Stimulated activated effector memory CD8-positive, alpha-beta T cell treated with anti-CD3 and anti-CD28 coated beads, Interleukin-12 subunit alpha, Interleukin-12 subunit beta, amount 100 ng/mL, for 72 hours (primary cell): ENCODE measurements at regions not wholly inside any gene's neighbourhood (a gene's known extent, or its start where the extent isn't known, plus 50 kb on each side); places are given as distances from the start of the nearest gene placed in this dataset.

Source experiments
- ATAC-seq: fragments of 150-1000 bp; cut with Tn5 transposase; 2 replicates; pipeline ENCODE4 v1.10.0; 2021
- DNase-seq, 2 donors: peaks; one replicate each; pipeline ENCODE4 v3.0.0; 2021 to 2022; ENCODE audit warnings: low spot score in 2 of 2
- H3K27ac Mint-ChIP-seq: one replicate; pipeline ENCODE4 v1.8.0; 2022; ENCODE audit warnings: mild to moderate bottlenecking, mixed read lengths
- H3K36me3 Mint-ChIP-seq: one replicate; pipeline ENCODE4 v1.8.0; 2022; ENCODE audit warnings: mild to moderate bottlenecking, mixed read lengths
- H3K4me1 Mint-ChIP-seq: one replicate; pipeline ENCODE4 v1.8.0; 2022; ENCODE audit warnings: mixed read lengths
- H3K4me3 Mint-ChIP-seq: one replicate; pipeline ENCODE4 v1.8.0; 2022; ENCODE audit warnings: mild to moderate bottlenecking, mixed read lengths
- H3K9me3 Mint-ChIP-seq: one replicate; pipeline ENCODE4 v1.8.0; 2022; ENCODE audit warnings: mixed read lengths

- no peak for ATAC-seq
- no peak for DNase-seq
Observed at GRCh38 chr6:147782302-147782701, 273.8 kb downstream of the SAMD5 start.

DNA sequence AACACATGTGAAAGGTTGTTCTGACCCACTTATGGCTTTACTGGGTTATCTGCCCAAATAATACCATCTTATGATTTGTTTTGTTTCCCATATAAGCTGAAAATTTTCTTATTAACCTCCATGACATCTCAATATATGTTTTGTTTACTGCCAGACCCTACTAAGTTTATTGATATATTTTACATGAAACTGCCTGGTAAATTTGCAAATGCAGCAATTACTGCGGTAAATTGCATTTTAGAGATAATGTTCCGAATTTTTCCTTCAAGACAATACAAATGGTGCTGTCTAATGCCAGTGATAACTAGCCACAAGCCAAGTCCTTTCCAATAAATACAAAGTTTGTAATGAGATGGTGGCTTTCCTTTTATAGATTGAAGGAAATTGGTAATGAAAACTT lies 275.9 kb downstream of the SAMD5 start:
- Mint-ChIP-seq H3K9me3 (peaks cover 3% of the 10 kb centered on the region), H3K27ac (no peak overlapping the region), H3K36me3 (no peaks in the 10 kb centered on the region), H3K4me3 (no peak overlapping the region), H3K4me1 (no peaks in the 10 kb centered on the region)
- ATAC-seq (no peak), DNase-seq (no peak)

More at GRCh38 chr6:147782302-147782701, 273.8 kb downstream of the SAMD5 start:
- H3K4me3 Mint-ChIP-seq, result no peak overlapping the region
- H3K36me3 Mint-ChIP-seq, result no peaks in the 10 kb centered on the region
- peaks cover 7% of the 10 kb centered on the region for H3K9me3 Mint-ChIP-seq
- H3K4me1 Mint-ChIP-seq, result no peaks in the 10 kb centered on the region
- H3K27ac Mint-ChIP-seq, result no peak overlapping the region

DNA sequence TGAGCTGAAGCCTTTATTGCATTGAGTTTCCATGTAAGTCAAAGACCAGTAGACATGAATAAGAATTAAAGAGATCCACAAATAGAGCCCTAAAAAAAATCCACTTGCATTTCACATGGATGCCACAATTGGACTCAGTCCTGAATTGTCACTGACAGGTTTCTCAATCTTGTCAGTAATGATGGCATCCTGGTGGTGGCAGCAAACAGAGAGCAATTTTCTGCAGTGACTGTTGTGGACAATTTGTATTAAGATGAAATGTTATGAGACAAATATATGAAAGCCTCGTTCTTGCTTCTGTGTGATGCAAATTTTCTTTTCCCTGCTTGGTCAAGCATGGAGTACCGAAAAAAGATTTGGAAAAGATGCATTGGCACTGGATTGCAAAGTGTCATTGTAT lies 278.9 kb downstream of the SAMD5 start:
- no peak for DNase-seq
- no peaks in the 10 kb centered on the region for H3K4me1 Mint-ChIP-seq
- no peaks in the 10 kb centered on the region for H3K36me3 Mint-ChIP-seq
- peaks cover 9% of the 10 kb centered on the region for H3K9me3 Mint-ChIP-seq
- no peak overlapping the region for H3K27ac Mint-ChIP-seq
- no peak for ATAC-seq
- no peak overlapping the region for H3K4me3 Mint-ChIP-seq

DNA sequence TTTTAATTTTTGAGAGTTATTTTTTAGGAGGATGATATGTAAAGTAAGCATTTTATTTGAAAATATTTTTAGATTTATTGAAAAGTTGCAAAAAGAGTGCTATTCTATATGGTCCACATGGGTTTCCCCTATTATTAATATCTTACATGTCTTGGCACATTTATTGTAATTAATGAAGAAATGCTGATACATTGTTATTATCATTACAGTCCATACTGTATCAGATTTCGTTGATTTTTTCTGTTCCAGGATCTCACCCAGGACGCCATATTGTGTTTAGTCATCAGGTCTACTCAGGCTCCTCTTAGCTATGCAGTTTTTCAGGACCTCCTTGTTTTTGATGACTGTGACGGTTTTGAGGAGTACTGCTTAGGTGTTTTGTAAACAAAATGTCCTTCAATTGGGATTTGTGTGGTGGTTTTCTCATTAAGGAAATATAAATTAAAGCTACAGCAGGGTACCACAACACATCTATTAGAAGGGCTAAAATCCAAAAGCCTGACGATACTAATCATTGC lies 281.0 kb downstream of the SAMD5 start:
- Mint-ChIP-seq H3K4me1 (no peaks in the 10 kb centered on the region), H3K27ac (no peak overlapping the region), H3K4me3 (no peak overlapping the region), H3K9me3 (peaks cover 9% of the 10 kb centered on the region), H3K36me3 (no peaks in the 10 kb centered on the region)
- no peak for DNase-seq
- ATAC-seq, result no peak

DNA sequence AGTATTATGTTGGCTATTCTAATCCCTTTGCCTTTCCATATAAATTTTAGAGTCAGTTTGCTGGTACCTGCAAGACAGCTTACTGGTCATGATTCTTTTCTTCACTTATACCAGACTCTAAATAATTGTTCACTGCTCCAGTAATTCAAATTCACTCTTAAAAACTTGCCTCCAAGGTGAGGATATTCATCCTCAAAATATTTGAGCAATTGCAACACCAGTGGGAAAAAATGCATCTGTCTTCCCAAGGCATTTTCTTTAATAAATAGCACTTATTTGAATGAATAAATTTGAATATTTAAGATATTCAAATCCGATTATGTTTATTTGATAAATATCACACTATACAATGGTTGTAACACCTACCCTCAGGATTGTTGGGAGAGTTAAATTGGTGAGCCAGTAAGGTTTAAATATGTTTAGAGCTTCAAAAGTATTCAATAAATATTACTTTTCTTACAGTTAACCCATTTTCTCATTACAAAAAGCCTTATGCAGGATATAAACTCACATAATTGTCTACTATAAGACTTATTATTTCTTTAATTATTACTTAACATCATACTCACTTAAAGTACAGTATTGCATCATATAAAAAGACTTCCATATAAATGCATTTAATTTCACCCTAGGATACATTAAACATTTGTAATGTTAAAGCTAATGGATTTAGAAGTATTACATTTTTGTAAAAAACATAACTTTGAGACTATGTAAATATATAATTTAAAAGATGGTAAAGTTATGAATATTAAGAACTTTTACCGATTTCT lies 285.6 kb downstream of the SAMD5 start:
- Mint-ChIP-seq H3K4me1 (no peaks in the 10 kb centered on the region), H3K4me3 (no peak overlapping the region), H3K36me3 (no peaks in the 10 kb centered on the region), H3K9me3 (peaks cover 8% of the 10 kb centered on the region), H3K27ac (no peak overlapping the region)
- ATAC-seq (no peak), DNase-seq (no peak)

GRCh38 chr6:147802459-147802858 lies 294.0 kb downstream of the SAMD5 start:
- Mint-ChIP-seq H3K9me3 (peaks cover 5% of the 10 kb centered on the region), H3K4me1 (no peaks in the 10 kb centered on the region), H3K36me3 (no peaks in the 10 kb centered on the region), H3K4me3 (no peak overlapping the region), H3K27ac (no peak overlapping the region)
- DNase-seq, result no peak
- no peak for ATAC-seq

- Mint-ChIP-seq H3K9me3 (peaks cover 5% of the 10 kb centered on the region), H3K36me3 (no peaks in the 10 kb centered on the region), H3K27ac (no peak overlapping the region), H3K4me3 (no peak overlapping the region), H3K4me1 (no peaks in the 10 kb centered on the region)
- ATAC-seq, result no peak
- no peak for DNase-seq
Observed at GRCh38 chr6:147805155-147805554, 296.7 kb downstream of the SAMD5 start.

GRCh38 chr6:147806697-147807096 lies 298.2 kb downstream of the SAMD5 start:
- Mint-ChIP-seq H3K27ac (no peak overlapping the region), H3K9me3 (peaks cover 12% of the 10 kb centered on the region), H3K4me3 (no peak overlapping the region), H3K4me1 (no peaks in the 10 kb centered on the region), H3K36me3 (no peaks in the 10 kb centered on the region)
- ATAC-seq, result no peak
- no peak for DNase-seq

DNA sequence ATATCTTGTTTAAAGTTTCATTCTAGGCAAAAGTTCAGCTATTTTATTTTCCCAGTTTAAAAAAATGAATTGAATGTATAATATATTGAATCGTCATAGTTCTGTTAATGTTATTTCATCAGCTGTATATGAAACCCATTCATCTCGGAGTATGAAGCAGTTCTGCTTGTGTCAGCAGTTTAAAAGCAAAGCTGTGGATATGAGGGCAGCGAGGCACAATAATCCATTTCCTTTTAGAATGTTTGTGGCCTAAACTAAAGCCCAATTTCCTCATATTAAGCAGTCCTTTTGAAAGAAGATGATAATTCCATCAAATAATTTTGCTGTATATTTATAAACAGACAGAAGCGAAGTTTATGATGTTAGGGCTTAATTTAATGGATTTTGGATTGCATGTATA lies 300.1 kb downstream of the SAMD5 start:
- Mint-ChIP-seq H3K4me3 (no peak overlapping the region), H3K36me3 (no peaks in the 10 kb centered on the region), H3K9me3 (peaks cover 15% of the 10 kb centered on the region), H3K27ac (no peak overlapping the region), H3K4me1 (no peaks in the 10 kb centered on the region)
- ATAC-seq (no peak), DNase-seq (no peak)

DNA sequence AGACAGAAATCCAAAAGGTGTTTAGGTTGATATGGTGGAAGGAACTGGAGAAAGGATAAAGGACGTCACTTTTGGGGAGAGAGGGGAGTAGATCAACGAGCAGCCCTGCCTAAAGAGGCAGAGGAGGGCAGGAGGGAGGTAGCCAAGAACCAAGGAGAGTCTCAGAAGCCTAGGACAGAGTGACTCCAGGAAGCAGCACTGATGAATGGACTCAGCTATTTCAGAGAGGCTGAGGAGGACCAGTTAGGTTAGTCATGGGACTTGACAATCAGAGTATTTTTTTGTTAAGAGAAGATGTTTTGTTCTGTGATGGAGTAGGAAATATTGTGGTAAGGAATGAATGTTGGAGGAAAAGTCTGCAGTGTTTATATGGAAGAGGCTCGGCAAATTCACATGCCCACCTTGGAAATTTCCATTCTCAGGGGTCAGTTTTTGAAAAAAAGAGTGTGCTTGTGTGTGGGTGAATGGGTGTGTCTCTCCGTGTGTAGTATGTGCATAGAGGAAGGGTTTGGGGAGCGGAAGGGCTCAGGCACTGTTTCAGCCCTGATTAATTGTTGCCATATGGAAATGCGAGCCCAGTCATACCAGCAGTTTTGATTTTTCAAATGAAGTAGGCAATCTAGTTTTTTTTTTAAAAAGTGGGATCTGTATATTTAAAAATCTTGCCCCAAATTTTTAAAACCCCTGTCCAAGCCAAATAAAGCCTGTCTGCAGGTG lies 303.6 kb downstream of the SAMD5 start:
- no peak overlapping the region for H3K4me3 Mint-ChIP-seq
- no peaks in the 10 kb centered on the region for H3K36me3 Mint-ChIP-seq
- no peaks in the 10 kb centered on the region for H3K4me1 Mint-ChIP-seq
- no peak for ATAC-seq
- no peak for DNase-seq
- peaks cover 12% of the 10 kb centered on the region for H3K9me3 Mint-ChIP-seq
- no peak overlapping the region for H3K27ac Mint-ChIP-seq

DNA sequence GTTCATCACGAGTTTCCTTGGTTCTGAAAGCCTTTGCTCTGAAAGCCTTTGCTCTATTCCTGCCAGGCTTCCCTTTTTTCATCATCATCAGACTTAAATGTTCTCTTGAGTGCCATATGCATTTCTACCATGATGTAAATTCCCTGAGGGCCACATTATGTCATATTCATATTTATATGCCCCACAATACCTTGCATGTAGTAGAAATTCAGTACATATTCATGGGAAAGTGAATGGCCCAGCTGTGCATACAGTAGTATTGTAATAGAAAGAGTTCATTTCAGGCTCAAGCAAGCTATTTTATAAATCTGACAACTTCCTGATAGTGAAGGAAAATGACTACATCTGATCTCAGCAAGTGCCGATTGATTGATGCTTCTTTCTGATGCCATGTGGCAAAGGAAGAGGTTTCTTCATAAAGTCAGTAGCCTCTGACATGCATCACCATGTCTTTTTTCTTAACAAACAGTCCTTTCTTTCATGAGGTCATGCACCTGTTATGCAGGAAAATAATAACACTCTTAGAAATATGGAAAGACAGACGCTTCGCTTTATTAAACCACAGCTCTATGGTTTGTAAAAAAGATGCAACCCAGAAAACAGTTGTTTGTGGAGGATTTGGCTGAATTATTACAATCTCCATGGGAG lies 308.7 kb downstream of the SAMD5 start:
- DNase-seq (no peak), ATAC-seq (no peak)
- Mint-ChIP-seq H3K36me3 (no peaks in the 10 kb centered on the region), H3K4me3 (no peak overlapping the region), H3K4me1 (no peaks in the 10 kb centered on the region), H3K9me3 (peaks cover under 1% of the 10 kb centered on the region), H3K27ac (no peak overlapping the region)

DNA sequence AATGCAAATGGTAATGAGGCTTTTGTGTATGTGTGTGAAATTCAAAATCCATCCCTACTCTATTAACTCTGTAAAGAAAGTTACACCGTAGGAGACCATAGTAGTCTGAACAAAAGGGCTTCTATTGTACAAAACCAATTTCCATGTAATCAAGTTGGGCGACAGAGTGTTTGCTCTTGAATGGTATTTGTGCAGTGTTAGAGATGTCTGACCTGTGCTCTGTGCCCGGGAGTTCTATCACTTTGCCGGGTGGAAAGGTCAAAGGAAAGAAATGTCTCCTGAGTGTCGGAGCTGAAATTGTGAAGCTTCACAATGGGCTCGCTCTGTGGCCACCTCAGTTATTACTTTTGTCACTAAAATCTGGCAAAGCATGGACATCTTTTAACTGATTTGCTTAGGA lies 312.0 kb downstream of the SAMD5 start:
- no peaks in the 10 kb centered on the region for H3K36me3 Mint-ChIP-seq
- H3K4me1 Mint-ChIP-seq, result no peaks in the 10 kb centered on the region
- H3K4me3 Mint-ChIP-seq, result no peak overlapping the region
- no peak for DNase-seq
- H3K27ac Mint-ChIP-seq, result no peak overlapping the region
- no peak for ATAC-seq
- no peaks in the 10 kb centered on the region for H3K9me3 Mint-ChIP-seq

DNA sequence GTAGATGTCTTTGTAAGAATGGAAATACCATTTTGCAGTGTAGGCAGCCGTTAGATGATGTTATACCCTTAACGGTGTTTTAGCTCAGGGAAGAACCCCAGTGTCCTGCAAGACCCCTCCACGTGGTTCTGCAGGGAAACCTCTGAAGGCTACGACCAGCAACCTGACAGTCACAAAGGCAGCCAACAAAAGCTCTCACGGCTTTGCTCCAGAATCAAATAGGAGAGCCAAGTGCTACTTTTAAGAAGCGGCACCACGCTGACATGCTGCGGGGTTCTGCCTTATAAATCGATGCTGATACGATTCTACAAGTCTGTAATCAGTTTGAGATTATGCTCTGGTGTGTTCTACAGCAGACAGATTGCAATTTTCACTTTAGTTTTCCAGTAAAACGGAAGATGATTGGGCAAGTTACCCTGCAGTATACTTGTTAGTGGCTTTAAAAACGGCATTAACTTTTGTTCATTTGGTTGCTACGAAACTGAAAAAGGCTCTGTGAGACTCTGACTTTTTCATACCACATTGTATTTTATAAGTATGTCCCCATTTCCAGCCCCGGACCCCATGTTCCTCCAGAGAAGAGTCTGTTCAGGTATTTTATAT lies 312.9 kb downstream of the SAMD5 start:
- no peak for ATAC-seq
- Mint-ChIP-seq H3K9me3 (no peaks in the 10 kb centered on the region), H3K4me1 (no peaks in the 10 kb centered on the region), H3K4me3 (no peak overlapping the region), H3K27ac (no peak overlapping the region), H3K36me3 (no peaks in the 10 kb centered on the region)
- no peak for DNase-seq

DNA sequence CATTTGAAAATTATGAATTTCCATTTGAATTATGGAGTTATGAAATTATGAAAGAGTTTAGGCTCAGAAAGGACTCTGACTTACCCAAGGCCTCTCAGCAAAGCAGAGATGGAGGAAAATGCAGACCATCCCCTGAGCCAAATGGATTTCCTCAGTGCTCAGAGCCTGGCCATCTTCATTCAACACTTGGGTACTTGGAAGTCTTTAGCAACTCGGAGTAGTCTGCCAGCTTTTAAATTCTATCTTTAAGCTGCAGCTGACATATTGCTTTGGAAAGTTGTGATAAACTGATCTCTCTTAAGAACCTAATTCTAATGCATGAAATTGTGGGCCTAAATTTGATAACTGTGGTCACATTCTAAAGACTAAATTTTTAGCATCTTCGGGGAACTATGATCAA lies 315.4 kb downstream of the SAMD5 start:
- Mint-ChIP-seq H3K9me3 (no peaks in the 10 kb centered on the region), H3K36me3 (no peaks in the 10 kb centered on the region), H3K27ac (no peak overlapping the region), H3K4me3 (no peak overlapping the region), H3K4me1 (no peaks in the 10 kb centered on the region)
- DNase-seq, result no peak
- ATAC-seq, result no peak

DNA sequence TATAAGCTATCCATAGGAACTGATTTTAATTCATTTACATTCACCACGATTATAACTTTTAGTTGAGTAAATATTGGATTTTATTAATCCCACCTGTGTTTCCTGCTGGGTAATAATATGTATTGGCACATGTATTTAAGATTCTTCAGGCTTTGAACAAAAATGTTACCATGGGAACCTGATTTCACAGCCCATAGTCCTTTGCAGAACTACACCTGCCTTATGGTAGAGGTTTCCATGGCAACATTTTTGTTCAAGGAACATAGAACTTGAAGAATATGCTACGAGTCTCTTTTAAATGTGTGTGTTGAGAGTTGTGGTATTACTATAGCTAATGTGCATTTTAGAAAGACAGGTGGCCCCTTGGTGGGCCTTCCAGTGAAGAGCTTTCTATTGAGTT lies 317.4 kb downstream of the SAMD5 start:
- DNase-seq (no peak), ATAC-seq (no peak)
- Mint-ChIP-seq H3K27ac (no peak overlapping the region), H3K4me3 (no peak overlapping the region), H3K4me1 (no peaks in the 10 kb centered on the region), H3K9me3 (no peaks in the 10 kb centered on the region), H3K36me3 (no peaks in the 10 kb centered on the region)
